NOMO-1 (cell line): ENCODE measurements at regions not wholly inside any gene's neighbourhood (a gene's known extent, or its start where the extent isn't known, plus 50 kb on each side); places are given as distances from the start of the nearest gene placed in this dataset.
A peak's percentile ranks its signal among the peaks of the same experiment; 100 is the strongest.
"Not testable (repeated sequence)": the region's sequence is repeated elsewhere in the genome, so short reads cannot be mapped to it uniquely, and the experiment has no call there.

ENCODE experiments used
- DNase-seq, 2 experiments: peaks; one replicate each; lab custom pipeline; 2025; ENCODE audit not compliant: unreplicated experiment in 2 of 2; lab: John Stamatoyannopoulos, UW

GRCh38 chr7:32658467-32658869, 163.2 kb downstream of the AVL9 start:
- no peak for DNase-seq

DNA sequence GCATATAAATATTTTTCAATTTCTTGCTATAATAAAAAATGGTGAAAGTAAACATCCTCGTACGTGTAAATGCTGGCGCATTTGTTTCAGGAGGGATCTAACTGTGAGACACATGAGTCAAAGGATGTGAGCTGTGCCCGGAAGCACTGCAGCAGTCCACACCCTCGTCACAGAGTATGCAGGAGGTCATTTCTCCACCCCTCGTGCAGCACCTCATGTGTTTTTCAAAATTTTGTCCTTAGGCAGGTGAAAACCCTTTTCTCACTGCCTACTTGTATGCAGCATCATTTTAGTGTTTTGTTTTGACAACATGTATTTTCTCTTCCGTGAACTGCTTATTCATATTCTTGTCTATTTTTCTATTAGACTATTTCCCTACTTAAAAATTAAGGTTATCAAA, 162.7 kb downstream of the AVL9 start:
- DNase-seq, result no peak

DNA sequence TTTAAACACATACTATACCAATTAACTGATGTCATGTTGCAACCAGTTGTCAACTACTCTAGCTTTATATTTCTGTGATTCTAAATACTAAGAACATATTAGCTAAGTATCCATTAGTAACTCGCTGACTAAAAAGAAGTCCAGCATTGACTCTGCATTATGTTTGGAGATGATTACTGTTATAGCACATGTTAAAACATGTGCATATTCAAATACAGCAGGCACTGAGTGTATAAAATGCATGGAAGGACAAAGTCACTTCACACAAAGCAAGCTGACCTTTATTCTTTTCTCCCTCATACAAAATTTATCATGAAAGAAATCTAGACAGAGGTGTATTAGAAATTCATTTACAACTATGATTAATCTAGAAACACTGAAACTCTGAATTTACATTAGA, 159.3 kb downstream of the AVL9 start:
- DNase-seq, result not testable (repeated sequence)

GRCh38 chr7:32650356-32650755, 155.1 kb downstream of the AVL9 start:
- not testable (repeated sequence) for DNase-seq

DNA sequence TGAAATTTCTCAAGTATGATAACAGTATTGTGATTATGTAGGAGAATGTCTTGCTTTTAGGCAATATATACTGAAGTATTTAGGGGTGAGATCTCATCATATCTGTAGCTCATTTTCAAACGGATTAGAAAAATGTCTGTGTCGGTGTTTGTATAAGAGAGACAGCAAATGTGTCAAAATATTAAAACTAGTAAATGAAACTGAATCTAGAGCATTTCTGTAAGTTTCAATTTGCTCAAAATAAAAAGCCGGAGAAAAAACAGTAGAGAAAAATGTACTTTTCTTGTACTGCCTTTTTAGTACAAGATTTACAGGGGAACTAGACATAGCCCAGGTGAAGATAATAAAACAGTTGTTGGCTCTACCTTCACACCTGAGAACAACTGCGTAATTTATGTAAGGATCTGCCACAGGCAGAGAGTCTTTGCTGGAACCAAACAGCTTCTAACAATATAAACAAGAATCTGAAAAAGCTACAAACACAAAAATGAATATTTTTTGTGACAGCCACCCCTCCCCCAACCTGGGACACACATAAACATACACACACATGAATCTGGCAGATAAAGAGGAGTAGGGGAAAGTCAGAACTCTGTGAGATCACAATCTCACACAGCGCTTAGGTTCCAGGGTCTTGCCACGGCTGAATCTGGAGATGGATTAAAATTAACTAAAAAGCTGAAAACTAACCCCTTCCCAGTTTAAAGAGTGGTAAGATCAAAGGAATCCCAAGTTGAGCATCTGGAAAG, 153.3 kb downstream of the AVL9 start:
- no peak for DNase-seq

- DNase-seq, result not testable (repeated sequence)
Measured at GRCh38 chr7:32645255-32645654, 150.0 kb downstream of the AVL9 start.

GRCh38 chr7:32643194-32643593, 147.9 kb downstream of the AVL9 start:
- DNase-seq, result no peak

- DNase-seq, result no peak
Measured at GRCh38 chr7:32639122-32639521, 143.8 kb downstream of the AVL9 start.

DNA sequence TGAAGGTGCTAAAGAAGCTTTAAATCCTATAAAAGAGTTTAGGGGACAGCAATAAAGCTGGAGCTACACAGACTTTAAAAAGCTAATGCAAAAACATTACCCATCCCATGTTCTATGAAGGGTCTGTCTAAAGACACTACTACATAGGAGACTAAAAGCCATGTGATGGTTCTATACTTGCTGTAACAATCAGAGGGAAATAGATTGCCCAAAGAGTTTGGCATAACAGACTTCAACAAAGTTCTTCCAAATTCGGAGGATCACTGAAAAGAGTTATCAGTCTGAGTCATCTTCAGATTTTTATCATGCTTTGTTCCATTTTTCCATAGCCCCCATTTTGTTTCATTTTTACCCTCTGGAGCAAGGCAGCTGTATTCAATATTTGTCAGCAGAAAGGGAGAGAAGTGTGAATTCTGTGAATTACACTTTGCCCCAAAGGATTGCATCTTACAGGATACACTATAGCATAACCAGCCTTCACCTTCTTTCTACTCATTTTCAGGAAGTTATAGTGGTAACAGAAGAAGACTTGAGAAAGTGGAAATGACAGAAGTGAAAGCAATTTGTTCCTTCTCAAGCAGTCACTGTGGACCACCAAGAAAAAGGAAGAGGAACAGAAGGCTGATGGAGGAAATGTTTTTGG, 143.3 kb downstream of the AVL9 start:
- peak; percentile 49 to 97 for DNase-seq
